RWPE1 (cell line): ENCODE measurements at regions not wholly inside any gene's neighbourhood (a gene's known extent, or its start where the extent isn't known, plus 50 kb on each side); places are given as distances from the start of the nearest gene placed in this dataset.

Experiments
- CTCF ChIA-PET: fragments of 350-600 bp; sonication (Branson Sonifier 250); formaldehyde crosslinking; extraction: SDS; loops from one replicate; lab custom pipeline; 2021; lab: Yijun Ruan, JAX
- POLR2A ChIA-PET: fragments of 400-600 bp; formaldehyde crosslinking; extraction: SDS; loops from one replicate; lab custom pipeline; 2020; ENCODE audit warnings: antibody characterized with exemption; ENCODE audit not compliant: low non-redundant PET; lab: Yijun Ruan, JAX
- DNase-seq: peaks from one replicate; pipeline ENCODE4 v3.0.0; 2012; ENCODE audit warnings: low spot score
- H3K27ac ChIP-seq: fragments of 450-650 bp; 2 replicates; pipeline ENCODE4 v1.5.1; 2017
- CTCF ChIP-seq: fragments of 450-650 bp; conservative IDR thresholded peaks from 2 replicates; pipeline ENCODE4 v1.5.1; 2017; ENCODE audit warnings: low read depth, mild to moderate bottlenecking

- H3K27ac ChIP-seq = no peak overlapping the region
- ChIA-PET CTCF (interaction anchor here (0.5 to 0.8 kb wide), 2 partner anchors 20 to 51 kb away, joined by 3 to 4 read pairs; no protein-coding TSS in a partner anchor), POLR2A (no interaction called here)
- no peak for DNase-seq
- TF ChIP-seq CTCF = no peak
These were observed 204.2 kb downstream of the CYP26B1 start for GRCh38 chr2:71943238-71944182.

GRCh38 chr2:71941726-71942525 is 205.7 kb downstream of the CYP26B1 start:
- ChIA-PET CTCF (interaction anchor here (0.7 to 1.5 kb wide), 4 partner anchors 8 to 208 kb away, joined by 3 to 5 read pairs (median 3); no protein-coding TSS in a partner anchor), POLR2A (no interaction called here)
- no peak for TF ChIP-seq CTCF
- H3K27ac ChIP-seq = no peak overlapping the region
- no peak for DNase-seq

- POLR2A ChIA-PET = interaction anchor here (0.5 kb wide), 1 partner anchor 1428 kb away, joined by 3 read pairs; no protein-coding TSS in a partner anchor
- DNase-seq = no peak
- CTCF ChIA-PET = interaction anchor here (1.5 kb wide), 1 partner anchor 210 kb away, joined by 5 read pairs; no protein-coding TSS in a partner anchor
These were observed 207.0 kb downstream of the CYP26B1 start for GRCh38 chr2:71940695-71941094.

GRCh38 chr2:71939588-71940535 is 207.8 kb downstream of the CYP26B1 start:
- no peak for TF ChIP-seq CTCF
- H3K27ac ChIP-seq = no peak overlapping the region
- ChIA-PET POLR2A (no interaction called here), CTCF (interaction anchor here (1.5 kb wide), 1 partner anchor 210 kb away, joined by 5 read pairs; no protein-coding TSS in a partner anchor)
- DNase-seq = no peak

More at GRCh38 chr2:71940695-71941094, 207.0 kb downstream of the CYP26B1 start:
- TF ChIP-seq CTCF = no peak
- no peak overlapping the region for H3K27ac ChIP-seq

GRCh38 chr2:71938659-71939587 is 208.7 kb downstream of the CYP26B1 start:
- no peak for DNase-seq
- POLR2A ChIA-PET = no interaction called here
- H3K27ac ChIP-seq = no peak overlapping the region
- CTCF ChIA-PET = no interaction called here
- no peak for TF ChIP-seq CTCF
